IMR-90 (cell line): ENCODE measurements at regions not wholly inside any gene's neighbourhood (a gene's known extent, or its start where the extent isn't known, plus 50 kb on each side); places are given as distances from the start of the nearest gene placed in this dataset.

Source experiments
- ATAC-seq: fragments of 200-7000 bp; cut with Tn5 transposase; 2 replicates; pipeline ENCODE4 v1.9.1; 2020; ENCODE audit warnings: low read depth, mild to moderate bottlenecking, moderate library complexity
- BruUV-seq: library from RNA; stranded (reverse); fragments of 400-500 nt; replicated peaks from 2 replicates; lab custom pipeline; 2021; lab: Mats Ljungman, UMichigan
- CTCF ChIA-PET: fragments of 300-600 bp; formaldehyde crosslinking; extraction: SDS; loops from one replicate; lab custom pipeline; 2021; ENCODE audit warnings: antibody characterized with exemption; lab: Yijun Ruan, JAX
- POLR2A ChIA-PET: fragments of 300-600 bp; sonication (Branson Sonifier 250); formaldehyde crosslinking; loops from one replicate; lab custom pipeline; 2022; ENCODE audit warnings: antibody characterized with exemption; ENCODE audit not compliant: unreplicated experiment; lab: Charles Lee
- DNase-seq: peaks from one replicate; pipeline ENCODE4 v3.0.0; 2013
- H2AFZ ChIP-seq: replicated peaks from 2 replicates; pipeline ENCODE3; 2013; ENCODE audit warnings: low read length, mild to moderate bottlenecking; ENCODE audit not compliant: poor library complexity
- H2AK5ac ChIP-seq: 2 replicates; pipeline ENCODE4 v1.6.1; 2013; ENCODE audit warnings: low read depth, low read length, inconsistent platforms
- H2AK9ac ChIP-seq: replicated peaks from 2 replicates; pipeline ENCODE3; 2013; ENCODE audit warnings: mild to moderate bottlenecking, low read depth, low read length, moderate library complexity; ENCODE audit not compliant: poor library complexity
- H2BK120ac ChIP-seq: 2 replicates; pipeline ENCODE4 v1.6.1; 2013; ENCODE audit warnings: low read depth, low read length, inconsistent platforms
- H2BK15ac ChIP-seq: 3 replicates; pipeline ENCODE4 v1.6.1; 2013; ENCODE audit warnings: low read depth, low read length, inconsistent platforms
- H2BK20ac ChIP-seq: 2 replicates; pipeline ENCODE4 v1.6.1; 2013; ENCODE audit warnings: low read depth, mild to moderate bottlenecking, inconsistent platforms, low read length, moderate library complexity
- H2BK5ac ChIP-seq: 2 replicates; pipeline ENCODE4 v1.6.1; 2013; ENCODE audit warnings: mild to moderate bottlenecking, low read depth, low read length, inconsistent platforms; ENCODE audit not compliant: poor library complexity, severe bottlenecking
- H3K14ac ChIP-seq: replicated peaks from 2 replicates; pipeline ENCODE4 v1.6.1; 2013; ENCODE audit warnings: low read depth, low read length, inconsistent platforms
- H3K18ac ChIP-seq: 2 replicates; pipeline ENCODE4 v1.6.1; 2013; ENCODE audit warnings: low read depth, low read length, control low read depth
- H3K23ac ChIP-seq: 2 replicates; pipeline ENCODE4 v1.6.1; 2013; ENCODE audit warnings: low read depth, low read length, inconsistent platforms
- H3K27ac ChIP-seq: 2 replicates; pipeline ENCODE4 v1.5.1; 2013; ENCODE audit warnings: mild to moderate bottlenecking, control low read depth, low read length; ENCODE audit not compliant: insufficient read depth
- H3K27me3 ChIP-seq: 2 replicates; pipeline ENCODE4 v1.6.1; 2013; ENCODE audit warnings: low read length; ENCODE audit not compliant: control insufficient read depth, insufficient read depth
- H3K36me3 ChIP-seq: 2 replicates; pipeline ENCODE4 v1.6.1; 2013; ENCODE audit warnings: low read length, mixed read lengths; ENCODE audit not compliant: control insufficient read depth, insufficient read depth
- H3K4ac ChIP-seq: 2 replicates; pipeline ENCODE4 v1.6.1; 2013; ENCODE audit warnings: low read depth, low read length, inconsistent platforms
- H3K4me1 ChIP-seq: 2 replicates; pipeline ENCODE4 v1.6.1; 2013; ENCODE audit warnings: low read length, mixed read lengths; ENCODE audit not compliant: control insufficient read depth, insufficient read depth
- H3K4me2 ChIP-seq: 2 replicates; pipeline ENCODE4 v1.6.1; 2013; ENCODE audit warnings: low read depth, mild to moderate bottlenecking, control low read depth, low read length, moderate library complexity
- H3K4me3 ChIP-seq: 2 replicates; pipeline ENCODE4 v1.5.1; 2013; ENCODE audit warnings: low read depth, mild to moderate bottlenecking, control low read depth, low read length, moderate library complexity; ENCODE audit not compliant: insufficient read depth
- H3K56ac ChIP-seq: 2 replicates; pipeline ENCODE4 v1.6.1; 2013; ENCODE audit warnings: low read length, inconsistent platforms; ENCODE audit not compliant: insufficient read depth; ENCODE audit errors: extremely low read depth
- H3K79me1 ChIP-seq, 2 experiments: 2 replicates each; pipeline ENCODE4 v1.6.1; 2013; ENCODE audit warnings: low read length in 2 of 2, inconsistent platforms in 1 of 2, low read depth in 1 of 2
- H3K9ac ChIP-seq: 2 replicates; pipeline ENCODE4 v1.6.1; 2013; ENCODE audit warnings: low read depth, low read length, control low read depth
- H3K9me1 ChIP-seq: 2 replicates; pipeline ENCODE4 v1.6.1; 2013; ENCODE audit warnings: low read length, inconsistent platforms; ENCODE audit not compliant: insufficient read depth
- H3K9me3 ChIP-seq: 2 replicates; pipeline ENCODE4 v1.6.1; 2013; ENCODE audit warnings: low read length; ENCODE audit not compliant: control insufficient read depth, insufficient read depth
- H4K20me1 ChIP-seq: 2 replicates; pipeline ENCODE4 v1.6.1; 2013; ENCODE audit warnings: low read length, inconsistent platforms; ENCODE audit not compliant: insufficient read depth
- H4K5ac ChIP-seq: 2 replicates; pipeline ENCODE4 v1.6.1; 2013; ENCODE audit warnings: mild to moderate bottlenecking, low read depth, low read length, control low read depth
- H4K8ac ChIP-seq, 2 experiments: 2 replicates each; pipeline ENCODE4 v1.6.1; 2013; ENCODE audit warnings: low read depth in 2 of 2, low read length in 2 of 2, control low read depth in 1 of 2, inconsistent platforms in 1 of 2
- H4K91ac ChIP-seq: 2 replicates; pipeline ENCODE4 v1.6.1; 2013; ENCODE audit warnings: low read depth, low read length, inconsistent platforms; ENCODE audit not compliant: insufficient read depth
- BHLHE40 ChIP-seq: fragments of 150-350 bp; IDR thresholded peaks from 2 replicates; pipeline ENCODE4 v1.6.1; 2016; ENCODE audit warnings: mild to moderate bottlenecking, low read depth, low read length
- CEBPB ChIP-seq: IDR thresholded peaks from 2 replicates; pipeline ENCODE4 v1.6.1; 2012; ENCODE audit warnings: low read depth, low read length, improper control_type of control experiment
- CHD1 ChIP-seq: IDR thresholded peaks from 2 replicates; pipeline ENCODE4 v1.6.1; 2012; ENCODE audit warnings: low read depth, low read length, improper control_type of control experiment
- MAFK ChIP-seq: IDR thresholded peaks from 2 replicates; pipeline ENCODE4 v1.6.1; 2012; ENCODE audit warnings: low read depth, low read length, improper control_type of control experiment
- MAZ ChIP-seq: IDR thresholded peaks from 2 replicates; pipeline ENCODE4 v1.6.1; 2012; ENCODE audit warnings: low read depth, mild to moderate bottlenecking, low read length, improper control_type of control experiment, moderate library complexity, borderline replicate concordance
- MXI1 ChIP-seq: IDR thresholded peaks from 2 replicates; pipeline ENCODE4 v1.6.1; 2012; ENCODE audit warnings: low read depth, mild to moderate bottlenecking, low read length, moderate library complexity, borderline replicate concordance
- NFE2L2 ChIP-seq: fragments of 150-350 bp; IDR thresholded peaks from 2 replicates; pipeline ENCODE4 v1.6.1; 2016; ENCODE audit warnings: low read depth, mild to moderate bottlenecking, low read length
- POLR2A ChIP-seq: IDR thresholded peaks from 2 replicates; pipeline ENCODE4 v1.6.1; 2012; ENCODE audit warnings: mild to moderate bottlenecking, low read depth, low read length
- RAD21 ChIP-seq: IDR thresholded peaks from 2 replicates; pipeline ENCODE4 v1.6.1; 2012; ENCODE audit warnings: low read length, improper control_type of control experiment
- RFX5 ChIP-seq: IDR thresholded peaks from 2 replicates; pipeline ENCODE4 v1.8.0; 2012; ENCODE audit warnings: low read depth, mild to moderate bottlenecking, low read length, moderate library complexity
- SMC3 ChIP-seq: fragments of 150-350 bp; IDR thresholded peaks from 2 replicates; pipeline ENCODE4 v1.6.1; 2016; ENCODE audit warnings: low read depth, mild to moderate bottlenecking, antibody characterized with exemption, low read length, moderate library complexity
- WGBS, 2 experiments: methylation state at CpG; one replicate each; pipeline versions ENCODE4 v1.1.5 to v1.1.7; 2013; ENCODE audit warnings: missing lambda C conversion rate in 2 of 2; ENCODE audit not compliant: insufficient read length in 1 of 2; ENCODE audit errors: extremely low coverage in 2 of 2; 5-methylcytosine and 5-hydroxymethylcytosine counted together
- dilution Hi-C: fragments of 300-500 bp; cut with HindIII; formaldehyde crosslinking; loops from one replicate; pipeline ENCODE4 v1.14.3; 2018; ENCODE audit warnings: low sequenced_read_pairs; ENCODE audit not compliant: unreplicated experiment
- in situ Hi-C: fragments of 300-500 bp; cut with MboI; formaldehyde crosslinking; loops from 3 replicates; pipeline ENCODE4 v1.14.3; 2019; ENCODE audit warnings: low sequenced_read_pairs, inconsistent platforms, mixed read lengths
- intact Hi-C: fragments of 100-400 bp; cut with micrococcal nuclease; formaldehyde crosslinking; loops from 2 replicates; pipeline ENCODE4 v1.10.0; 2022
- TF ChIP-seq, protein P1 (sequence below): fragments of 150-350 bp; IDR thresholded peaks from 2 replicates; pipeline ENCODE4 v1.6.1; 2017; ENCODE audit warnings: mild to moderate bottlenecking, antibody characterized with exemption, low read length, low read depth
- TF ChIP-seq, protein P2 (sequence below): fragments of 150-350 bp; IDR thresholded peaks from 2 replicates; pipeline ENCODE4 v1.6.1; 2016; ENCODE audit warnings: low read depth, mild to moderate bottlenecking, low read length, moderate library complexity, borderline replicate concordance
- TF ChIP-seq, protein P3 (sequence below): conservative IDR thresholded peaks from 2 replicates; pipeline ENCODE4 v1.5.1; 2012; ENCODE audit warnings: mild to moderate bottlenecking, low read depth, low read length, improper control_type of control experiment

DNA sequence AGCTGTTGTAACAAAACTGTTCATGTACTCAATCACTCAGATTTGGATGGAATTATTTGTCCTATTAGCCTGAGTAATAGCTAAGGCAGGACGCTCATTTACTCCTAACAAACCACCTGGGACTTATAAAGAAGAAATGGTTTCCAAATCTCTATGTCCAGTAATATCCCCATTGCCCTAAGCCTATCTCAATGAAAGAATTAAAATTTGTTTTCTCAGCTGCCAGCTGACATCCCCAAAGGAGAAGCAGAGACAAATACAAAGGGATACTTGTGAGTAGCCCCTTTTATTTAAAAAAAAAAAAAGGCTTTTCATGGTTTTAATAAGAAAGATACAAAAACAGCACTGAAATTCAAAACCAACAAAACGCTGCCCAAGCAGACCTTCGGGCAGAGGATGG is 211.4 kb upstream of the PARD3B start:
- Histone ChIP-seq H4K20me1 (no peaks in the 10 kb centered on the region), H3K18ac (no peak overlapping the region), H4K91ac (no peak overlapping the region), H3K36me3 (no peaks in the 10 kb centered on the region), H3K23ac (no peak overlapping the region), H3K27me3 (no peaks in the 10 kb centered on the region), H2AK9ac (no peak overlapping the region), H3K4me2 (no peak overlapping the region), H2BK5ac (no peak overlapping the region), H3K4me3 (no peak overlapping the region), H3K9me3 (no peaks in the 10 kb centered on the region), H3K56ac (no peak overlapping the region), H3K79me1 (no peaks in the 10 kb centered on the region), H2AK5ac (no peak overlapping the region), H3K4ac (no peak overlapping the region), H3K9me1 (0 out of 2 replicates have a peak, but pooled peaks cover 4% of the 10 kb centered on the region), H4K8ac (no peak overlapping the region), H3K27ac (no peak overlapping the region), H3K9ac (no peak overlapping the region), H3K4me1 (peaks cover 9% of the 10 kb centered on the region; the same call in 1 of the 2 replicates), H2BK120ac (peak overlapping the region; percentile 56; the same call in 1 of the 2 replicates), H3K14ac (no peak overlapping the region), H2BK15ac (no peak overlapping the region), H4K5ac (no peak overlapping the region), H2AFZ (no peak overlapping the region), H2BK20ac (peak overlapping the region; percentile 3; the same call in 1 of the 2 replicates)
- ATAC-seq (no peak), DNase-seq (no peak)
- BruUV-seq: no TSS peak
- ChIA-PET CTCF (interaction anchor here (0.5 kb wide), 1 partner anchor 1564 kb away, joined by 4 read pairs; no protein-coding TSS in a partner anchor), POLR2A (no interaction called here)
- in situ Hi-C loops (loop anchor here (25.0 kb wide), 1 partner anchor 528 kb away; no protein-coding TSS in a partner anchor), dilution Hi-C loops (no loop called here), intact Hi-C loops (no loop called here)
- TF ChIP-seq RFX5 (no peak), MXI1 (no peak), MAFK (no peak), BHLHE40 (no peak), SMC3 (no peak), MAZ (no peak), POLR2A (no peak), CHD1 (no peak), CEBPB (no peak), NFE2L2 (no peak), RAD21 (no peak)
- TF ChIP-seq, protein P1, sequence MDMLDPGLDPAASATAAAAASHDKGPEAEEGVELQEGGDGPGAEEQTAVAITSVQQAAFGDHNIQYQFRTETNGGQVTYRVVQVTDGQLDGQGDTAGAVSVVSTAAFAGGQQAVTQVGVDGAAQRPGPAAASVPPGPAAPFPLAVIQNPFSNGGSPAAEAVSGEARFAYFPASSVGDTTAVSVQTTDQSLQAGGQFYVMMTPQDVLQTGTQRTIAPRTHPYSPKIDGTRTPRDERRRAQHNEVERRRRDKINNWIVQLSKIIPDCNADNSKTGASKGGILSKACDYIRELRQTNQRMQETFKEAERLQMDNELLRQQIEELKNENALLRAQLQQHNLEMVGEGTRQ: no peak
- TF ChIP-seq, protein P2, sequence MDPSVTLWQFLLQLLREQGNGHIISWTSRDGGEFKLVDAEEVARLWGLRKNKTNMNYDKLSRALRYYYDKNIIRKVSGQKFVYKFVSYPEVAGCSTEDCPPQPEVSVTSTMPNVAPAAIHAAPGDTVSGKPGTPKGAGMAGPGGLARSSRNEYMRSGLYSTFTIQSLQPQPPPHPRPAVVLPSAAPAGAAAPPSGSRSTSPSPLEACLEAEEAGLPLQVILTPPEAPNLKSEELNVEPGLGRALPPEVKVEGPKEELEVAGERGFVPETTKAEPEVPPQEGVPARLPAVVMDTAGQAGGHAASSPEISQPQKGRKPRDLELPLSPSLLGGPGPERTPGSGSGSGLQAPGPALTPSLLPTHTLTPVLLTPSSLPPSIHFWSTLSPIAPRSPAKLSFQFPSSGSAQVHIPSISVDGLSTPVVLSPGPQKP: no peak
- TF ChIP-seq, protein P3, sequence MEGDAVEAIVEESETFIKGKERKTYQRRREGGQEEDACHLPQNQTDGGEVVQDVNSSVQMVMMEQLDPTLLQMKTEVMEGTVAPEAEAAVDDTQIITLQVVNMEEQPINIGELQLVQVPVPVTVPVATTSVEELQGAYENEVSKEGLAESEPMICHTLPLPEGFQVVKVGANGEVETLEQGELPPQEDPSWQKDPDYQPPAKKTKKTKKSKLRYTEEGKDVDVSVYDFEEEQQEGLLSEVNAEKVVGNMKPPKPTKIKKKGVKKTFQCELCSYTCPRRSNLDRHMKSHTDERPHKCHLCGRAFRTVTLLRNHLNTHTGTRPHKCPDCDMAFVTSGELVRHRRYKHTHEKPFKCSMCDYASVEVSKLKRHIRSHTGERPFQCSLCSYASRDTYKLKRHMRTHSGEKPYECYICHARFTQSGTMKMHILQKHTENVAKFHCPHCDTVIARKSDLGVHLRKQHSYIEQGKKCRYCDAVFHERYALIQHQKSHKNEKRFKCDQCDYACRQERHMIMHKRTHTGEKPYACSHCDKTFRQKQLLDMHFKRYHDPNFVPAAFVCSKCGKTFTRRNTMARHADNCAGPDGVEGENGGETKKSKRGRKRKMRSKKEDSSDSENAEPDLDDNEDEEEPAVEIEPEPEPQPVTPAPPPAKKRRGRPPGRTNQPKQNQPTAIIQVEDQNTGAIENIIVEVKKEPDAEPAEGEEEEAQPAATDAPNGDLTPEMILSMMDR: no peak
- WGBS, 2 experiments: no CpG with 5 or more reads among the region's 3 CpGs
